ENCODE measurements at regions not wholly inside any gene's neighbourhood (a gene's known extent, or its start where the extent isn't known, plus 50 kb on each side); places are given as distances from the start of the nearest gene placed in this dataset.

DNA sequence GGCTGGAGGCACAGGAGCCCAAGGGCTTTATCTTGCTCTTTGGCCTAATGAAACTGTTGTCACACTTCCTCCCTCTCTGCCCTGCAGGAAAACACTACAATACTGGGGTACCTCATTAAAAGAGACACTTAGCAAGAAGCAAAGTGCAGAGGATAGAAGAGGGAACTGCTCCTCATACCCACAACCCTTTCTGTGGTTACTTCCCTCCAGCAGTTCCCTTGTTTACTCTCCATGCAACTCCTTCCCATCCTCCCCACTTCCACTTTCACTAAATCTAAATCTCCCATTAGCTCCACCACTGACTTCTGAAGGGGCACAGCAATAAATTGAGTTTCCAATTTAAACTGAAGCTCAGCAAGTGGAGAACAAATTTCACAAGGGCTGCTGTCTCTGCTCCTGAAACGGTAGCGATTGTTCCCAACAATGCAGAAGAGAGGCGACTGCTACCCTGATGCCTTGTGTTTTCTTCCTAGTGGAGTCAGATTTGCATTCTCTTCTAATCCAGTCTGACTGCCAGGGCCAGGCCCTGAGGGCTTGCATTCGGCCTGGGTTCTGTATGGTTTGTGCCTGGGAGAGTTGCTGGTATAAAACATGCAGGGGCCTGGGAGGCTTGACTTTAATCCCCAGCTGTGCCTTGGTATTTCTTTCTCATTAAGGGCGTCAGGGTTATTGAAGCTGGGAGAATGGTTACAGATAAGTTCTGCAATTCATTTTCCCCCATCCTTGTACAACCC, 454.7 kb downstream of the TFAP2B start:
- H3K4me1 ChIP-seq: no peaks in the 10 kb centered on the region
- TF ChIP-seq POLR2A (IDR thresholded peaks at IDR 0.05) (no peak), POLR2AphosphoS5 (IDR thresholded peaks at IDR 0.05; ENCODE audit: insufficient read depth in 1 of 2, low read depth in 1 of 2) (no peak)
- TF ChIP-seq, protein P1, sequence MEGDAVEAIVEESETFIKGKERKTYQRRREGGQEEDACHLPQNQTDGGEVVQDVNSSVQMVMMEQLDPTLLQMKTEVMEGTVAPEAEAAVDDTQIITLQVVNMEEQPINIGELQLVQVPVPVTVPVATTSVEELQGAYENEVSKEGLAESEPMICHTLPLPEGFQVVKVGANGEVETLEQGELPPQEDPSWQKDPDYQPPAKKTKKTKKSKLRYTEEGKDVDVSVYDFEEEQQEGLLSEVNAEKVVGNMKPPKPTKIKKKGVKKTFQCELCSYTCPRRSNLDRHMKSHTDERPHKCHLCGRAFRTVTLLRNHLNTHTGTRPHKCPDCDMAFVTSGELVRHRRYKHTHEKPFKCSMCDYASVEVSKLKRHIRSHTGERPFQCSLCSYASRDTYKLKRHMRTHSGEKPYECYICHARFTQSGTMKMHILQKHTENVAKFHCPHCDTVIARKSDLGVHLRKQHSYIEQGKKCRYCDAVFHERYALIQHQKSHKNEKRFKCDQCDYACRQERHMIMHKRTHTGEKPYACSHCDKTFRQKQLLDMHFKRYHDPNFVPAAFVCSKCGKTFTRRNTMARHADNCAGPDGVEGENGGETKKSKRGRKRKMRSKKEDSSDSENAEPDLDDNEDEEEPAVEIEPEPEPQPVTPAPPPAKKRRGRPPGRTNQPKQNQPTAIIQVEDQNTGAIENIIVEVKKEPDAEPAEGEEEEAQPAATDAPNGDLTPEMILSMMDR (IDR thresholded peaks at IDR 0.05): no peak
- no peaks in the 10 kb centered on the region for H3K9me3 ChIP-seq
- H3K36me3 ChIP-seq: no peaks in the 10 kb centered on the region
- H3K4me3 ChIP-seq: no peak overlapping the region
- H3K27ac ChIP-seq: no peak overlapping the region
- DNase-seq (ENCODE audit: extremely low spot score in 2 of 2): no peak
- intact Hi-C loops (cut with DNase I): no loop called here
- no peaks in the 10 kb centered on the region for H3K27me3 ChIP-seq

DNA sequence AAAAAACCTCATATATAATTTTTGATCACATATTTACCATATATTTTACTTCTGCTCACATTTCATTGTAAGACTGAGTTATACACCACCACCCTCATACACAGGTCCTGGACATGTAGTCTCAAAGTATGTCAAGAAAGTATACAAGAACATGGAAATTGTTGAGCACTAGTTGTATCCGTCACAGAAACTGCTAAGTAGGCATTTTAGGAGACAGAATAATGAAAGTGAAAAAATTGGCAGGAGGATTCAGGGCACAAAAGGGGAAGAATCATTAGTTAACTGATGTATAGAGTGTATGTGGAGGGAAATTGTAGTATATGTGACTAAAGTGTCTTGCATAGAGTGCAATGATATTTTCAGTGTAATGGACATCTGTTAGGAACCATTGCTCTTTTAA, 458.8 kb downstream of the TFAP2B start:
- no peaks in the 10 kb centered on the region for H3K9me3 ChIP-seq
- no peak overlapping the region for H3K4me3 ChIP-seq
- no peaks in the 10 kb centered on the region for H3K36me3 ChIP-seq
- no peak for DNase-seq (ENCODE audit: extremely low spot score in 2 of 2)
- H3K4me1 ChIP-seq: no peaks in the 10 kb centered on the region
- intact Hi-C loops (cut with DNase I): no loop called here
- no peak overlapping the region for H3K27ac ChIP-seq
- TF ChIP-seq, protein P1 (IDR thresholded peaks at IDR 0.05): no peak
- TF ChIP-seq POLR2A (IDR thresholded peaks at IDR 0.05) (no peak), POLR2AphosphoS5 (IDR thresholded peaks at IDR 0.05; ENCODE audit: insufficient read depth in 1 of 2, low read depth in 1 of 2) (no peak)
- H3K27me3 ChIP-seq: no peaks in the 10 kb centered on the region

DNA sequence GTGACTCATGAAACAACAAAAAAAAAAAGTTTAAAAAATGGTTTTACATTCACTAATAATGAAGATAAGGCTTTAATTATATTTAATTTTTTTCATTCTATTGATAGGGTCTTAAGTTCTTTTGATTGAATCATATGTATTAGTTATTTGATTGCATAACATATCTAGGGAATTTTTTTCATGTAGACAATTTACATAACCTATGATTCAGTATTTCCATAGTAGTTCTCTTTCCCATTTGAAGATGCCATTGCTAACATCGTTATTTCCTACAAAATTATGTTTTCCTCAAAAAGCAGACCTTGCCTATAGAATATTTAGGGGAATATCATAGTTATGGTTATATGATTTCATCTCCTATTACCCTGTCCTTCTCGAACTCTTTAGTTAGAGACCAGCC, 463.4 kb downstream of the TFAP2B start:
- intact Hi-C loops (cut with DNase I): no loop called here
- no peaks in the 10 kb centered on the region for H3K9me3 ChIP-seq
- TF ChIP-seq POLR2A (IDR thresholded peaks at IDR 0.05) (no peak), POLR2AphosphoS5 (IDR thresholded peaks at IDR 0.05; ENCODE audit: insufficient read depth in 1 of 2, low read depth in 1 of 2) (no peak)
- TF ChIP-seq, protein P1 (IDR thresholded peaks at IDR 0.05): no peak
- no peak overlapping the region for H3K4me3 ChIP-seq
- no peak for DNase-seq (ENCODE audit: extremely low spot score in 2 of 2)
- H3K36me3 ChIP-seq: no peaks in the 10 kb centered on the region
- no peaks in the 10 kb centered on the region for H3K27me3 ChIP-seq
- no peak overlapping the region for H3K27ac ChIP-seq
- H3K4me1 ChIP-seq: no peaks in the 10 kb centered on the region

DNA sequence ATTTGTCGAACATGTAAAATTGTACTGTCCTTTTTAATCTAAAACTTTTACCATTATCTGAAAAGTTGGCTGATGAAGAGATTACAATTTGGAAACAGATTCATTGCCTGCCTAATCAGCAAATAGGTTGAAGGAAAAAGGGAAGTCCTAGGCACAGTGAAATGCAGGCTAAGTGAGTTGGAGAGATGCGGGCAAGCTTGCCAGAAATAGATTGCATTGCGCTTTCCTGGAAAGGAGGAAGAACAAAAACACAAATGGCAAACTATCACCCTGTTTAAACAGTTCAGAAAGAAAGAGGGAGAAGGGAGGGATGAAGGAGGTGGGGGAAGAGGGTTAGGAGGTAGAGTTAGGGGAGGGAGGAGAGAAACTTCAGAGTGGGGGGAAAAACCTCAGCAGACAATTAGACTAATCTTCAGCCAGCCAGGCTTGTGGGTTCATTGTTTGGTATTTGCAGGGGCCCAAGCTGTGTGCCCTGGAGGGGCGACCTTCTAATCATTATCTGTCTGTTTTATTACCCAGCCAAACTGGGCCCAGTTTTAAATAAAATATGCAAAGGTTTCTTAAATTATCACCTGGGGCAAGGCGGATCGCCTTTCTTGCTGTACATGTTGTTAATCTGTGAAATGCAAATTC, 465.2 kb downstream of the TFAP2B start:
- H3K27ac ChIP-seq: no peak overlapping the region
- intact Hi-C loops (cut with DNase I): no loop called here
- DNase-seq (ENCODE audit: extremely low spot score in 2 of 2): no peak
- no peak for TF ChIP-seq POLR2A (IDR thresholded peaks at IDR 0.05)
- TF ChIP-seq, protein P1 (IDR thresholded peaks at IDR 0.05): no peak
- no peak for TF ChIP-seq POLR2AphosphoS5 (IDR thresholded peaks at IDR 0.05; ENCODE audit: insufficient read depth in 1 of 2, low read depth in 1 of 2)
- no peak overlapping the region for H3K4me3 ChIP-seq
- no peaks in the 10 kb centered on the region for H3K27me3 ChIP-seq
- H3K36me3 ChIP-seq: no peaks in the 10 kb centered on the region
- no peaks in the 10 kb centered on the region for H3K4me1 ChIP-seq
- H3K9me3 ChIP-seq: no peaks in the 10 kb centered on the region

DNA sequence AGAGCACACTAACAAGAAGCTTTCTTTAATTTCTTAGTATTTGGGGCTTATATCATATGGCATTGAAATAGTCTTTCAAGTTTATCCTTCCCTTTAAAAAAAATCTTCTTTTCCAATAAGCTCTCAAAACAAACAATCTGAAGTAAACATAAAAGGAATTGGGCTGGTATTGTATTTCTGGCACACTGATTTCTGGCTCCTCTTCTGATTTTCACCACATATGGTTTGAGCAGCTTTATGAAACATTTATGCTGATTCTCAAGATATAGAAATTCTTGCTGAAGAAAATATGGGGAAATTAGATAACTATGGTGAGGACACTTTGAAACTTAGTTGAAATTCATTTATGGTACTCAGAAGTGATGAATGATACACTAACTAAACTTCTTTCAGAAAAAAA, 467.2 kb downstream of the TFAP2B start:
- intact Hi-C loops (cut with DNase I): no loop called here
- TF ChIP-seq POLR2AphosphoS5 (IDR thresholded peaks at IDR 0.05; ENCODE audit: insufficient read depth in 1 of 2, low read depth in 1 of 2) (no peak), POLR2A (IDR thresholded peaks at IDR 0.05) (no peak)
- TF ChIP-seq, protein P1 (IDR thresholded peaks at IDR 0.05): no peak
- H3K36me3 ChIP-seq: no peaks in the 10 kb centered on the region
- DNase-seq (ENCODE audit: extremely low spot score in 2 of 2): no peak
- no peak overlapping the region for H3K27ac ChIP-seq
- no peaks in the 10 kb centered on the region for H3K4me1 ChIP-seq
- no peaks in the 10 kb centered on the region for H3K9me3 ChIP-seq
- no peak overlapping the region for H3K4me3 ChIP-seq
- no peaks in the 10 kb centered on the region for H3K27me3 ChIP-seq

Data from vagina (tissue), 2 donors.